DMS153 (cell line): ENCODE measurements at regions not wholly inside any gene's neighbourhood (a gene's known extent, or its start where the extent isn't known, plus 50 kb on each side); places are given as distances from the start of the nearest gene placed in this dataset.

Experiments used
- DNase-seq: peaks from one replicate; lab custom pipeline; 2025; lab: John Stamatoyannopoulos, UW

GRCh38 chr11:39144351-39145130 is 2314.9 kb downstream of the LRRC4C start:
- DNase-seq, result no peak

GRCh38 chr11:39139581-39139980 is 2319.9 kb downstream of the LRRC4C start:
- no peak for DNase-seq

- DNase-seq, result no peak
Observed at GRCh38 chr11:39120890-39121289, 2338.6 kb downstream of the LRRC4C start.

- DNase-seq, result no peak
Observed at GRCh38 chr11:39113606-39114005, 2345.8 kb downstream of the LRRC4C start.

GRCh38 chr11:39102236-39102635 is 2357.2 kb downstream of the LRRC4C start:
- DNase-seq, result no peak

- DNase-seq, result no peak
Observed at GRCh38 chr11:39078465-39078864, 2381.0 kb downstream of the LRRC4C start.

- no peak for DNase-seq
Observed at GRCh38 chr11:39037611-39038010, 2421.8 kb downstream of the LRRC4C start.

GRCh38 chr11:39036021-39036420 is 2423.4 kb downstream of the LRRC4C start:
- DNase-seq, result no peak

- DNase-seq, result no peak
Observed at GRCh38 chr11:39021539-39021938, 2423.5 kb upstream of the RAG2 start.

- DNase-seq, result no peak
Observed at GRCh38 chr11:39011797-39012196, 2413.8 kb upstream of the RAG2 start.

GRCh38 chr11:38990841-38991240 is 2392.8 kb upstream of the RAG2 start:
- no peak for DNase-seq

GRCh38 chr11:38990139-38990538 is 2392.1 kb upstream of the RAG2 start:
- no peak for DNase-seq

- no peak for DNase-seq
Observed at GRCh38 chr11:38988908-38989307, 2390.9 kb upstream of the RAG2 start.

- no peak for DNase-seq
Observed at GRCh38 chr11:38972220-38972619, 2374.2 kb upstream of the RAG2 start.

GRCh38 chr11:38971141-38971540 is 2373.1 kb upstream of the RAG2 start:
- DNase-seq, result no peak

- no peak for DNase-seq
Observed at GRCh38 chr11:38968951-38969350, 2370.9 kb upstream of the RAG2 start.

GRCh38 chr11:38952698-38953097 is 2354.7 kb upstream of the RAG2 start:
- no peak for DNase-seq

- DNase-seq, result no peak
Observed at GRCh38 chr11:38950867-38951266, 2352.8 kb upstream of the RAG2 start.

- DNase-seq, result no peak
Observed at GRCh38 chr11:38948392-38948791, 2350.4 kb upstream of the RAG2 start.

- no peak for DNase-seq
Observed at GRCh38 chr11:38937709-38938108, 2339.7 kb upstream of the RAG2 start.

- DNase-seq, result no peak
Observed at GRCh38 chr11:38935941-38936340, 2337.9 kb upstream of the RAG2 start.

GRCh38 chr11:38927993-38928392 is 2330.0 kb upstream of the RAG2 start:
- DNase-seq, result no peak

GRCh38 chr11:38924644-38925043 is 2326.6 kb upstream of the RAG2 start:
- no peak for DNase-seq

GRCh38 chr11:38900211-38900610 is 2302.2 kb upstream of the RAG2 start:
- no peak for DNase-seq
